Mucosa of descending colon (tissue), 3 donors: ENCODE measurements at regions not wholly inside any gene's neighbourhood (a gene's known extent, or its start where the extent isn't known, plus 50 kb on each side); places are given as distances from the start of the nearest gene placed in this dataset.

Source experiments
- ATAC-seq: fragments of 200-7000 bp; cut with Tn5 transposase; one replicate; pipeline ENCODE4 v1.9.1; 2020; ENCODE audit warnings: mild to moderate bottlenecking, moderate library complexity
- DNase-seq, 3 donors: peaks; one replicate each; pipeline ENCODE4 v3.0.0-alpha.2; 2020
- H3K36me3 ChIP-seq: fragments of 200-600 bp; one replicate; pipeline ENCODE4 v1.8.0; 2021; ENCODE audit warnings: low read depth, mild to moderate bottlenecking
- H3K4me1 ChIP-seq: fragments of 200-600 bp; one replicate; pipeline ENCODE4 v1.8.0; 2021; ENCODE audit warnings: low read depth, mild to moderate bottlenecking
- H3K4me3 ChIP-seq: fragments of 200-600 bp; one replicate; pipeline ENCODE4 v1.8.0; 2021; ENCODE audit warnings: mild to moderate bottlenecking
- H3K9me3 ChIP-seq: fragments of 200-600 bp; one replicate; pipeline ENCODE4 v1.8.0; 2021; ENCODE audit warnings: mild to moderate bottlenecking
- CTCF ChIP-seq: fragments of 200-600 bp; IDR thresholded peaks from one replicate; pipeline ENCODE4 v1.8.0; 2022; ENCODE audit warnings: antibody characterized with exemption, mild to moderate bottlenecking
- intact Hi-C, 2 donors: fragments of 100-400 bp; cut with DNase I in 1 of 2; cut with micrococcal nuclease in 1 of 2; formaldehyde crosslinking; loops; one replicate each; pipeline versions ENCODE4 v1.11.0 to v1.11.1; 2022; cut with DNase I, micrococcal nuclease
- donor health status: DM: no; HTN: no; CAD: no; lungs with moderate emphysema.
- donor health status: DM: no; HTN: no; CAD: no.
- donor health status: DM: no; HTN: yes; CAD: no.

GRCh38 chr2:173817582-173817981, 147.6 kb downstream of the SP3 start:
- ATAC-seq (no peak), DNase-seq (no peak)
- no peak for TF ChIP-seq CTCF
- Histone ChIP-seq H3K9me3 (no peaks in the 10 kb centered on the region), H3K36me3 (no peaks in the 10 kb centered on the region), H3K4me1 (no peaks in the 10 kb centered on the region), H3K4me3 (no peak overlapping the region)
- intact Hi-C loops = no loop called here

DNA sequence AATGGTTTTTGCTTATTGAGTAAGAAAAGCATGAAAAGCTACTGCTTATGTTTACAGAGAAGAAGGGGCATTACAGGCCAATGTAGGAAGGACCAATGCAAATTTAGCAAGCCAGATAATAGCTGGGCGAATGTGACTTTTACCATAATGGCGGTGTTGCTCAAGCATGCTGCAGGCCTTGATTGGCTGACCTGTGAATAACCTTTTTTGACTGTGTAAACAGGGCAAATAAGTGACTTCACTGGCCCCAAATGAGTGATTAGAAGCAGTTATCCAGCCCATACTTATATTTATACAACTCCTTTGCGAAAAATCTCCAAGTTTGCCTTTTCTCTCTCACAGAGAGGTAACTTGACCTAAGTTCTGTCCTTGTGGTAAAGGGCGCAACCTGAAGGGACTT, 146.9 kb downstream of the SP3 start:
- ATAC-seq (no peak), DNase-seq (no peak)
- intact Hi-C loops = no loop called here
- Histone ChIP-seq H3K4me1 (no peaks in the 10 kb centered on the region), H3K4me3 (no peak overlapping the region), H3K9me3 (no peaks in the 10 kb centered on the region), H3K36me3 (no peaks in the 10 kb centered on the region)
- no peak for TF ChIP-seq CTCF

DNA sequence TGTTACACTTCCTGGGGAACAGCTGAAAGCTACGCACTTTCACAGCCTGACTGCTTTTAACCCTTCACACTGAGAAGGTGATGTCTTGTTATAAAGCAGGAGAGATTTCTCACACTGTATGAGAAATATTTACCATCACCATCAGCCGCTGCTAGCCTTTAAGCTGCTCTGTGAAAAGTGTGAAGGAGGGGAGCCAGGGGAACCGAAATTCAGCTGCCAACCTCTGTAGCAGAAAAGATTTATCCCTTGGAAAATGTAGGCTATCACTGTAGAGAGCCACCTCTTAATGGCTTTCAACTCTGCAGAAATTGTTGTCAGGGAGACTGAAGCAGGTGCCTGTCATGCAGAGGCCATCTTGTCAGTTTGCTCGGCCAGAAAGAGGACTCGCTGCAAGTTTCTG, 145.3 kb downstream of the SP3 start:
- Histone ChIP-seq H3K9me3 (no peaks in the 10 kb centered on the region), H3K4me1 (no peaks in the 10 kb centered on the region), H3K36me3 (no peaks in the 10 kb centered on the region), H3K4me3 (no peak overlapping the region)
- no peak for TF ChIP-seq CTCF
- intact Hi-C loops = no loop called here
- no peak for DNase-seq
- ATAC-seq = no peak

DNA sequence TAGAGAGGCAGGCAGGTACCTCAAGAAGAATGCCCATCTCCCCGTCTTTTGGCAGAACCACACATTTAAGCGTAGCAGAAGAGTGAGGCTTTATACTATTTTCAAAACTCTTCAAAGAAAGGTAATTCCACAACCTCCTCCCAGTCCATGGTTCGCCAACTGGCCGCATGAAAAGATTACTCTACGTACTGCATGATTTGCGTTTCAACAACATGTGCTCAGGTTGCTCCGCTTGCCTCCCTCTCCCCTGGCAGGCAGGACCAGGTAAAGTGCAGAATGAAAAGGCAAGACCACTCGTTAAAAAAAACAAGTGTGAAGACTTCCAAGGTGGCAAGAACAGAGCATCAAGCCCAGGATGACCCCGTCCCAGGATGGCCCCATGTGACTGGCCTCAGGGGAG, 143.7 kb downstream of the SP3 start:
- DNase-seq (no peak), ATAC-seq (no peak)
- Histone ChIP-seq H3K36me3 (no peaks in the 10 kb centered on the region), H3K4me1 (no peaks in the 10 kb centered on the region), H3K9me3 (no peaks in the 10 kb centered on the region), H3K4me3 (no peak overlapping the region)
- intact Hi-C loops = no loop called here
- no peak for TF ChIP-seq CTCF

DNA sequence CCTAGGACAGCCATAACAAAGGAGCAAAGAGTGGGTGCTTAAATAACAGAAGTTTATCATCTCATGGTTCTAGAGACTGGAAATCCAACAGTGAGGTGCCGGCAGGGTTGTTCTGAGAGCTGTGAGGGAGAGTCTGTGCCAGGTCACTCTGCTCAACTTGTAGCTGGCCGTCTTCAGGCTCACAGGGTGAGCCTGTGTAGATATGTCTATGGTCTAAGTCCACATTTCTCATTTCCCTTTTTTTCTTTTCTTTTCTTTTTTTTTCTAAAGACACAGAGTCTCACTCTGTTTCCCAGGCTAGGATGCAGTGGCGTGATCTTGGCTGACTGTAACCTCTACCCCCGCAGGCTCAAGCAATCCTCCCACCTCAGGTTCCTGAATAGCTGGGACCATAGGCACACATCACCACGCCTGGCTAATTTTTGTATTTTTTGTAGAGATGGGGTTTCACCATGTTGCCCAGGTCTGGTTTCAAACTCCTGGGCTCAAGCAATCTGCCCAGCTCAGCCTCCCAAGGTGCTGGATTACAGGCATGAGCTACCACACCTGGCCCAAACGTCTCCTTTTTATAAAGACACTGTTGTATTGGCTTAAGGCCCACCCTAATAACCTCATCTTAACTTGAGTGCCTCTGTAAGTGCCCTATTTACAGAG, 142.2 kb downstream of the SP3 start:
- H3K4me1 ChIP-seq = no peaks in the 10 kb centered on the region
- H3K4me3 ChIP-seq = no peak overlapping the region
- DNase-seq = no peak
- TF ChIP-seq CTCF = no peak
- no peak for ATAC-seq
- intact Hi-C loops = no loop called here
- no peaks in the 10 kb centered on the region for H3K36me3 ChIP-seq
- H3K9me3 ChIP-seq = no peaks in the 10 kb centered on the region

DNA sequence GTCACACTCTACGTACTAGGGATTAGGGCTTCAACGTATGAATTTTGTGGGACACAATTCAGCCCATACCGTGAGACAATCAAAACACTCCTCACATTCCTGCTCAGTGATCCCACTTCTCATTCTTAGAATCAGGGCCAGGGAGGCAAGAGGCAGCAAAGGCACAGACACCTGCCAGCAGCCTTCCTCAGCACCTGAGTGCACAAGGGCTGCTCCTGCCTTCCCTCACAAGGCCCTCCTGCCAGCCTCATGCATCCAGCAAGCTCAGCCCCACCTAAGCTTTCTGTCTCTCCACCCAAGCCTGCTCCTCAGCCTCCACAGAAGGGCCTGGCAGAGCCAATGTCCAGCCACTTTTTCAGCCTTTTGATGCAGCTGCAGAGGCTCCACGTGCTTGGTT, 141.6 kb downstream of the SP3 start:
- Histone ChIP-seq H3K4me3 (no peak overlapping the region), H3K9me3 (no peaks in the 10 kb centered on the region), H3K36me3 (no peaks in the 10 kb centered on the region), H3K4me1 (peaks cover 1% of the 10 kb centered on the region)
- DNase-seq = no peak
- no peak for TF ChIP-seq CTCF
- intact Hi-C loops = no loop called here
- no peak for ATAC-seq
